ENCODE measurements at regions not wholly inside any gene's neighbourhood (a gene's known extent, or its start where the extent isn't known, plus 50 kb on each side); places are given as distances from the start of the nearest gene placed in this dataset.

DNA sequence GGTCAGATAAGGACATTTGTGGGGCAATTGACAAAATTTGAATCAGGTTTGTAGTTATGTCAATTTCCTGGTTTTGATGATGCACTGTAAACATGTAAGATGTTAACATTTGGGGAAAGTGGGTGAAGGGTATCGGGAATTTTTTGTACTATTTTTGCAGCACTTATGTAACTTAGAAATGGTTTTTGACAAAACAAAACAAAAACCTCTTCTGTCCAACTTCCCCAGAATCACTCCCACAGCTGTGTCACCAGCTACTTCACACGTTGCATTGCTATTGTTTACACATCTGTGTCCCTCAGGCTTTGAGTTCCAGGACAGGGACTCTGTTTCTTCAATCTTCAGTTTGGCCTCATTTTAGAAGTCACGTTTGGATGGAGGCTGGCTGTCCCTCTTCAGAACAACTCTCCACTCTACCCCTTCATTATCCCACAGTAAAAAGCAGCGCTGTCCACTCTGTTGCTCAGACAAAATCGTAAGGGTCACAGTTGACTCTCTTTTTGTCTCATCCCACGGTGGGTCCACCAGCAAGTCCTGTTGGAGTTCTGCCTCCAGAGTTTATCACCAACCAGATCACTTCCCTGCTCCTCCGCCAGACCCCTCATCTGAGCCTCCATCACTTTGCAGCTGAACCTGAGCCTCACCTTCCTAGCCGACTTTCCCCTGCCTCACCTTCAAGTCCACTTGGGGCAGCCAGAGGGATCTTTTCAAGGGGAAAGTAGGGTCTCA is 63.2 kb downstream of the NENF start:
- no peak overlapping the region for H3K27ac ChIP-seq
- no peak overlapping the region for H3K4me3 ChIP-seq
- TF ChIP-seq, protein P1, sequence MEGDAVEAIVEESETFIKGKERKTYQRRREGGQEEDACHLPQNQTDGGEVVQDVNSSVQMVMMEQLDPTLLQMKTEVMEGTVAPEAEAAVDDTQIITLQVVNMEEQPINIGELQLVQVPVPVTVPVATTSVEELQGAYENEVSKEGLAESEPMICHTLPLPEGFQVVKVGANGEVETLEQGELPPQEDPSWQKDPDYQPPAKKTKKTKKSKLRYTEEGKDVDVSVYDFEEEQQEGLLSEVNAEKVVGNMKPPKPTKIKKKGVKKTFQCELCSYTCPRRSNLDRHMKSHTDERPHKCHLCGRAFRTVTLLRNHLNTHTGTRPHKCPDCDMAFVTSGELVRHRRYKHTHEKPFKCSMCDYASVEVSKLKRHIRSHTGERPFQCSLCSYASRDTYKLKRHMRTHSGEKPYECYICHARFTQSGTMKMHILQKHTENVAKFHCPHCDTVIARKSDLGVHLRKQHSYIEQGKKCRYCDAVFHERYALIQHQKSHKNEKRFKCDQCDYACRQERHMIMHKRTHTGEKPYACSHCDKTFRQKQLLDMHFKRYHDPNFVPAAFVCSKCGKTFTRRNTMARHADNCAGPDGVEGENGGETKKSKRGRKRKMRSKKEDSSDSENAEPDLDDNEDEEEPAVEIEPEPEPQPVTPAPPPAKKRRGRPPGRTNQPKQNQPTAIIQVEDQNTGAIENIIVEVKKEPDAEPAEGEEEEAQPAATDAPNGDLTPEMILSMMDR (IDR thresholded peaks at IDR 0.05): no peak
- H3K9me3 ChIP-seq: no peaks in the 10 kb centered on the region
- H3K4me1 ChIP-seq (ENCODE audit: control insufficient read depth in 1 of 2, low read depth in 2 of 2): peaks cover 4 to 6% of the 10 kb centered on the region in 2 donors
- H3K27me3 ChIP-seq (replicated peaks; ENCODE audit: insufficient read depth): no peaks in the 10 kb centered on the region
- ATAC-seq (ENCODE audit: insufficient number of reproducible peaks, low FRiP score, low read depth) (no peak), DNase-seq (ENCODE audit: low spot score) (no peak)
- no peaks in the 10 kb centered on the region for H3K36me3 ChIP-seq

DNA sequence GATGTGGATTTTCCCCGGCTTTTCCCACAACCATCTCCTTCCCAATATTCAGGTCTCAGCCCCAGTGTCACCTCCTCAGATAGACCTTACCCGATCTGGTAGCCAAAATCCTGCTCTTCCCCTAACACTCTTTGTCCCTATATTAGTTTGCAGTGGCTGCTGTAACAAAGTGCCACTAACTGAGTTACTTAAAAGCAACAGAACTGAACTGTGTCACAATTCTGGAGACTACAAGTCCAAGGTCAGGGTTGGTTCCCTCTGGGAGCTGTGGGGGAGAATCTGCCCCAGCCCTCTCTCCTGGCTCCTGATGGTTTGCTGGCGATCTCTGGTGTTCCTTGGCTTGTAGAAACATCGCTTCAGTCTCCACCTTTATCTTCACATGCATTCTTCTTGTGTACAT is 64.0 kb downstream of the NENF start:
- H3K9me3 ChIP-seq: no peaks in the 10 kb centered on the region
- no peak for ATAC-seq (ENCODE audit: insufficient number of reproducible peaks, low FRiP score, low read depth)
- H3K27ac ChIP-seq: no peak overlapping the region
- H3K27me3 ChIP-seq (replicated peaks; ENCODE audit: insufficient read depth): no peaks in the 10 kb centered on the region
- DNase-seq (ENCODE audit: low spot score): no peak
- H3K4me3 ChIP-seq: no peak overlapping the region
- TF ChIP-seq, protein P1 (IDR thresholded peaks at IDR 0.05): no peak
- H3K4me1 ChIP-seq (ENCODE audit: control insufficient read depth in 1 of 2, low read depth in 2 of 2): peaks cover 4 to 6% of the 10 kb centered on the region in 2 donors
- no peaks in the 10 kb centered on the region for H3K36me3 ChIP-seq

DNA sequence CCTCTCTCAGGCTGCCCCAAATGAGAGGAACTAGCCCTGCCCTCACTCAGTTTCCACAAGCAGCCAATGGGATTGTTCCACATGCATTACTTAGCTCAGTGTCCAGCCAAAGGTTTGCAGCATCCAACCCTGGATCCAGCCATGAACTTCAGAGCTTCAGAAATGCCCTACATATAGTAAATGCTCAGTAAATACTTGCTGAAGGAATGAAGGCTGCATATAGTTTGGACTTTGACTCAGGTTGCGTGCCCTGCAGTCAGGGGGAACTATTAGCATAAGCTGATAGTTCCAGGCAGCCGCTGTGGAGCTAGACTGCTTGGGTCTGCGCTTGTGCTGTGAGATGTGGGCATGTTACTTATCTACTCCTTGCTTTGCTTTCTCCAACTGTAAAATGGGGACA is 64.8 kb downstream of the NENF start:
- TF ChIP-seq, protein P1 (IDR thresholded peaks at IDR 0.05): no peak
- no peak for ATAC-seq (ENCODE audit: insufficient number of reproducible peaks, low FRiP score, low read depth)

DNA sequence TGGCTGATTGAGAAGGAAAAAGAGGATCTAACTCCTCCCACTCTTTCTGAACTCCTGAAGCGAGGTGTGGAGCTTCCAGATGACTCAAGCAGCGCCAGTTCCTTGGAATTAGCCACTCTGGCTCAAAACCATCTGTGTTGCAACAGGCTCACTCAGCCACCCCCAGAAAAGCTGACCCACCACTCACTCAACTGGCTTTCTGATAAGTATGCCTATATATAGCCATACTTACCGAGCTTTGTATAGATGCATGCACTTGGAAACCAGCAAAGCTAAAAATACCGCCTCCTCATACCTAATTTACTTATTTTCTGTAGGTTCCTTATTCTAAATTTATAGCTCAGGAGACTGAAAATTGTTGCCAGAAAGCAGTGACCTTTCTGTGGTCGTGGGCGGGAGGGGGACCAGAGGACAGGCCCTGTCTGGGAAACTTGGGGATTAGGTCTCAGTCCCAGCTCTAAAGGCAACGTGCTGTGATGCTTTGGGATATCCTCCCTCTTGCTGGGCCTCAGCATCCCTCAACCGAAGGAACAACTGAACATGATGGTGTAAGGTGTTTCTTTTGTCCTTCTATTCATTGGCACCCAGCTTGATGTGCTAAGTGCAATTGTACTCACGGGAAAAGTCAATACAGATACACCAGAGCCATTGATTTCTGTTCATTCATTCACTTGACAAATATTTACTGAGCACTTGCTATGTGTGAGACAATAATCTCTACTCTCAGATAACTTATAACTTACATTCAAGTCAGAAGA is 65.7 kb downstream of the NENF start:
- Histone ChIP-seq H3K27ac (peak overlapping the region in 1 of 2 donors; percentile 6), H3K4me3 (no peak overlapping the region), H3K9me3 (no peaks in the 10 kb centered on the region), H3K27me3 (replicated peaks; ENCODE audit: insufficient read depth) (no peaks in the 10 kb centered on the region), H3K36me3 (no peaks in the 10 kb centered on the region), H3K4me1 (ENCODE audit: control insufficient read depth in 1 of 2, low read depth in 2 of 2) (peaks cover 4 to 6% of the 10 kb centered on the region in 2 donors)
- TF ChIP-seq, protein P1 (IDR thresholded peaks at IDR 0.05): no peak
- peak; percentile 23 for DNase-seq (ENCODE audit: low spot score)
- peak; percentile 73 for ATAC-seq (ENCODE audit: insufficient number of reproducible peaks, low FRiP score, low read depth)

More for the DNA sequence above, 64.8 kb downstream of the NENF start:
- no peaks in the 10 kb centered on the region for H3K27me3 ChIP-seq (replicated peaks; ENCODE audit: insufficient read depth)
- no peak for DNase-seq (ENCODE audit: low spot score)
- H3K27ac ChIP-seq: no peak overlapping the region
- H3K36me3 ChIP-seq: no peaks in the 10 kb centered on the region
- no peak overlapping the region for H3K4me3 ChIP-seq
- no peaks in the 10 kb centered on the region for H3K9me3 ChIP-seq
- H3K4me1 ChIP-seq (ENCODE audit: control insufficient read depth in 1 of 2, low read depth in 2 of 2): peaks cover 4 to 6% of the 10 kb centered on the region in 2 donors

DNA sequence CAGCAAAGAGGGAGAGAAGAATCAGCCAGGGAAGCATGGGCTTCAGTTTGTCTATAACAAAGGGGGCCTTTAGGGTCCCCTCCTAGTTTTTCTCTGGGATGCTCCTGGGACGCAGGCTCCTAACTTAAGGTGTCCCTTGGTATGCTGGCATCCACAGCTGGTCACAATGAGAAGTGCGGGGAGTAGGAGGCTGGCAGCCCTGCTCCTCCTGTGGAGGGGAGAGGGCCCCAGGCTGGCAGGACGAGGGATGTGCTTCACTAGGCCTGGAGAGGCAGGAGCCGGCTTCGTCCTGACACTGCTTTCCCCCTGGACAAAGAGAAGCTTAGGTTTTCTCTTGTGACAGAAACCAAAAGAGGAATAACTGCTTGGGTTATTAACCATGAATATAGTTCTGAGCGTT is 67.6 kb downstream of the NENF start:
- TF ChIP-seq, protein P1 (IDR thresholded peaks at IDR 0.05): no peak
- H3K9me3 ChIP-seq: no peaks in the 10 kb centered on the region
- no peak overlapping the region for H3K27ac ChIP-seq
- ATAC-seq (ENCODE audit: insufficient number of reproducible peaks, low FRiP score, low read depth): no peak
- H3K4me1 ChIP-seq (ENCODE audit: control insufficient read depth in 1 of 2, low read depth in 2 of 2): peaks cover 4 to 6% of the 10 kb centered on the region in 2 donors
- H3K4me3 ChIP-seq: no peak overlapping the region
- no peak for DNase-seq (ENCODE audit: low spot score)
- no peaks in the 10 kb centered on the region for H3K36me3 ChIP-seq
- no peaks in the 10 kb centered on the region for H3K27me3 ChIP-seq (replicated peaks; ENCODE audit: insufficient read depth)
